ENCODE measurements at regions not wholly inside any gene's neighbourhood (a gene's known extent, or its start where the extent isn't known, plus 50 kb on each side); places are given as distances from the start of the nearest gene placed in this dataset.

DNA sequence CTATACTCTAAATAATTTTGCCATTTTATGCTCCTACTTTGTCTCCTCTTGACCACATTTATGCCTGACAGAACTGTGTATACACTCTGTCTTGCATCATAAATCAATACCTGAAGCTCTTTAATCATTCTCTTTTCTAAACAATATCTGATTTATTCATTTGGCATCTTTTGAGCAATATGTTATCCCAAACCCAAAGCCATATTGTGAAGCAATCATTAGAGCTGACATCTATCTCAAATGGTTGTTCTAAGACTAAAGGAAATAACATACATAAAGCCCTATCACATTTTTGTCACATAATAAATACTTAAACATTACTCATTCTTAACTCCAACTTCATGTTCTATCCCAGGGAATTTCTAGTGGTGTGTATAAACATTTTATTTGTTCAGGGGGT, 717.6 kb downstream of the SORCS1 start:
- no peak overlapping the region for H3K27ac ChIP-seq (ENCODE audit: low read length)
- H3K79me2 ChIP-seq (ENCODE audit: low read length), result no peaks in the 10 kb centered on the region
- no peak overlapping the region for H2AFZ ChIP-seq (ENCODE audit: low read depth, low read length)
- H3K9me3 ChIP-seq (ENCODE audit: insufficient read depth, low read length), result no peaks in the 10 kb centered on the region
- no peaks in the 10 kb centered on the region for H4K20me1 ChIP-seq (ENCODE audit: insufficient read depth, low read length)
- no peak overlapping the region for H3K4me2 ChIP-seq (ENCODE audit: low read length)
- H3K27me3 ChIP-seq (ENCODE audit: low read depth, low read length), result no peaks in the 10 kb centered on the region
- H3K4me1 ChIP-seq (ENCODE audit: low read length), result no peaks in the 10 kb centered on the region
- H3K36me3 ChIP-seq (replicated peaks; ENCODE audit: low read depth, low read length), result no peaks in the 10 kb centered on the region
- no peak overlapping the region for H3K4me3 ChIP-seq (ENCODE audit: low read length)
- no peak overlapping the region for H3K9ac ChIP-seq (ENCODE audit: low read length)
- TF ChIP-seq EZH2phosphoT487 (IDR thresholded peaks at IDR 0.05; ENCODE audit: low read depth) (no peak), CTCF (IDR thresholded peaks at IDR 0.05; ENCODE audit: low read depth, low read length) (no peak)

DNA sequence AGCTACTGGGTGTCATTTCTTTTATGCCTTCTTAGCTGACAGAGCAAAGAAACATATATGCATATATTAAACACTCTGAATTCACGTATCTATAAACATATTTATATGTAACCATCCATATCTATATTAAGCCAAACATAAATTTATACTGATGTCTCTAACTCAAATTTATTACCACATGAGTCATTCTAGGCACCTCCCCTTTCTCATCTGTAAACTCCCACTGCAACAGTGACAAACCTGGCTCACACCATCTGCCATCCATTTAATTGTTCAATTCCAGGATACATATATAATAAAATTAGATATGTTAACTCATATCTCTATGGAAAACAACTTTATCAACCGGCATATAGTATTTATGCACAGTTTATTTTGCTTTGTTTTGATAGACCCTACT, 722.3 kb downstream of the SORCS1 start:
- Histone ChIP-seq H3K27ac (ENCODE audit: low read length) (no peak overlapping the region), H3K79me2 (ENCODE audit: low read length) (no peaks in the 10 kb centered on the region), H4K20me1 (ENCODE audit: insufficient read depth, low read length) (no peaks in the 10 kb centered on the region), H3K4me3 (ENCODE audit: low read length) (no peak overlapping the region), H3K9me3 (ENCODE audit: insufficient read depth, low read length) (no peaks in the 10 kb centered on the region), H3K27me3 (ENCODE audit: low read depth, low read length) (no peaks in the 10 kb centered on the region), H3K4me2 (ENCODE audit: low read length) (no peak overlapping the region), H2AFZ (ENCODE audit: low read depth, low read length) (no peak overlapping the region), H3K9ac (ENCODE audit: low read length) (no peak overlapping the region), H3K4me1 (ENCODE audit: low read length) (no peaks in the 10 kb centered on the region), H3K36me3 (replicated peaks; ENCODE audit: low read depth, low read length) (no peaks in the 10 kb centered on the region)
- TF ChIP-seq CTCF (IDR thresholded peaks at IDR 0.05; ENCODE audit: low read depth, low read length) (no peak), EZH2phosphoT487 (IDR thresholded peaks at IDR 0.05; ENCODE audit: low read depth) (no peak)

GRCh38 chr10:106440767-106441166, 723.7 kb downstream of the SORCS1 start:
- Histone ChIP-seq H3K27me3 (ENCODE audit: low read depth, low read length) (no peaks in the 10 kb centered on the region), H3K27ac (ENCODE audit: low read length) (no peak overlapping the region), H3K4me1 (ENCODE audit: low read length) (no peaks in the 10 kb centered on the region), H2AFZ (ENCODE audit: low read depth, low read length) (no peak overlapping the region), H3K9ac (ENCODE audit: low read length) (no peak overlapping the region), H3K79me2 (ENCODE audit: low read length) (no peaks in the 10 kb centered on the region), H3K9me3 (ENCODE audit: insufficient read depth, low read length) (no peaks in the 10 kb centered on the region), H3K4me3 (ENCODE audit: low read length) (no peak overlapping the region), H4K20me1 (ENCODE audit: insufficient read depth, low read length) (no peaks in the 10 kb centered on the region), H3K4me2 (ENCODE audit: low read length) (no peak overlapping the region), H3K36me3 (replicated peaks; ENCODE audit: low read depth, low read length) (no peaks in the 10 kb centered on the region)
- no peak for TF ChIP-seq CTCF (IDR thresholded peaks at IDR 0.05; ENCODE audit: low read depth, low read length)
- no peak for TF ChIP-seq EZH2phosphoT487 (IDR thresholded peaks at IDR 0.05; ENCODE audit: low read depth)

- Histone ChIP-seq H3K36me3 (replicated peaks; ENCODE audit: low read depth, low read length) (no peaks in the 10 kb centered on the region), H4K20me1 (ENCODE audit: insufficient read depth, low read length) (no peaks in the 10 kb centered on the region), H3K27ac (ENCODE audit: low read length) (no peak overlapping the region), H3K9ac (ENCODE audit: low read length) (no peak overlapping the region), H3K4me3 (ENCODE audit: low read length) (no peak overlapping the region), H3K9me3 (ENCODE audit: insufficient read depth, low read length) (no peaks in the 10 kb centered on the region), H3K4me2 (ENCODE audit: low read length) (no peak overlapping the region), H3K79me2 (ENCODE audit: low read length) (no peaks in the 10 kb centered on the region), H3K27me3 (ENCODE audit: low read depth, low read length) (no peaks in the 10 kb centered on the region), H2AFZ (ENCODE audit: low read depth, low read length) (no peak overlapping the region), H3K4me1 (ENCODE audit: low read length) (no peaks in the 10 kb centered on the region)
- no peak for TF ChIP-seq EZH2phosphoT487 (IDR thresholded peaks at IDR 0.05; ENCODE audit: low read depth)
- TF ChIP-seq CTCF (IDR thresholded peaks at IDR 0.05; ENCODE audit: low read depth, low read length), result no peak
Measured at GRCh38 chr10:106440355-106440754, 724.2 kb downstream of the SORCS1 start.

Measured in OCI-LY3 (cell line).